ENCODE measurements at regions not wholly inside any gene's neighbourhood (a gene's known extent, or its start where the extent isn't known, plus 50 kb on each side); places are given as distances from the start of the nearest gene placed in this dataset.

DNA sequence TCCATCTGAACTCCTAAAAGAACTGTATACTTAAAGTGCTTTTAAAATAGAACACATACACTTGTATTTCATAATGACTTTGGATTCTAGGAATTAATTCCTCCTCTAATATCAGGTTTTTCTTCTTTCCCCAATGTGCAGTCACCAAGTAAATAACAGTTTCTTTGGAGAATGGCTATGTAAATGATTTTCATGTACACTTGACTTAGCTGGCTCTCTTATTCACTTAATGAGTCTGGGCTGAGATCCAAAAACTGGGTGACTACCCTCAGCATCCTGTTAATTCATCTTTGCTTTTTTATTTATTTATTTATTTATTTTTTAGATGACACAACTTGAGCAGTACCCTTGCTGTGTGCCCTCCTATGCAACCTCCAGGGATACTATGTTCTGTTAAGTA is 1003.7 kb downstream of the SLITRK1 start:
- no peak for TF ChIP-seq CHD1 (IDR thresholded peaks at IDR 0.05; ENCODE audit: low read depth, low read length)
- no peak for TF ChIP-seq POLR2A (IDR thresholded peaks at IDR 0.05; ENCODE audit: low read depth, low read length)
- TF ChIP-seq MAFK (IDR thresholded peaks at IDR 0.05; ENCODE audit: low read depth, low read length), result no peak
- TF ChIP-seq, protein P1, sequence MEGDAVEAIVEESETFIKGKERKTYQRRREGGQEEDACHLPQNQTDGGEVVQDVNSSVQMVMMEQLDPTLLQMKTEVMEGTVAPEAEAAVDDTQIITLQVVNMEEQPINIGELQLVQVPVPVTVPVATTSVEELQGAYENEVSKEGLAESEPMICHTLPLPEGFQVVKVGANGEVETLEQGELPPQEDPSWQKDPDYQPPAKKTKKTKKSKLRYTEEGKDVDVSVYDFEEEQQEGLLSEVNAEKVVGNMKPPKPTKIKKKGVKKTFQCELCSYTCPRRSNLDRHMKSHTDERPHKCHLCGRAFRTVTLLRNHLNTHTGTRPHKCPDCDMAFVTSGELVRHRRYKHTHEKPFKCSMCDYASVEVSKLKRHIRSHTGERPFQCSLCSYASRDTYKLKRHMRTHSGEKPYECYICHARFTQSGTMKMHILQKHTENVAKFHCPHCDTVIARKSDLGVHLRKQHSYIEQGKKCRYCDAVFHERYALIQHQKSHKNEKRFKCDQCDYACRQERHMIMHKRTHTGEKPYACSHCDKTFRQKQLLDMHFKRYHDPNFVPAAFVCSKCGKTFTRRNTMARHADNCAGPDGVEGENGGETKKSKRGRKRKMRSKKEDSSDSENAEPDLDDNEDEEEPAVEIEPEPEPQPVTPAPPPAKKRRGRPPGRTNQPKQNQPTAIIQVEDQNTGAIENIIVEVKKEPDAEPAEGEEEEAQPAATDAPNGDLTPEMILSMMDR (conservative IDR thresholded peaks at IDR 0.05; ENCODE audit: low read depth, low read length), result no peak
- no peak for TF ChIP-seq RCOR1 (IDR thresholded peaks at IDR 0.05; ENCODE audit: insufficient replicate concordance, low read length)
- TF ChIP-seq MAZ (IDR thresholded peaks at IDR 0.05; ENCODE audit: borderline replicate concordance, low read depth, low read length), result no peak
- TF ChIP-seq, protein P2, sequence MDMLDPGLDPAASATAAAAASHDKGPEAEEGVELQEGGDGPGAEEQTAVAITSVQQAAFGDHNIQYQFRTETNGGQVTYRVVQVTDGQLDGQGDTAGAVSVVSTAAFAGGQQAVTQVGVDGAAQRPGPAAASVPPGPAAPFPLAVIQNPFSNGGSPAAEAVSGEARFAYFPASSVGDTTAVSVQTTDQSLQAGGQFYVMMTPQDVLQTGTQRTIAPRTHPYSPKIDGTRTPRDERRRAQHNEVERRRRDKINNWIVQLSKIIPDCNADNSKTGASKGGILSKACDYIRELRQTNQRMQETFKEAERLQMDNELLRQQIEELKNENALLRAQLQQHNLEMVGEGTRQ (IDR thresholded peaks at IDR 0.05; ENCODE audit: low read depth, low read length), result no peak
- no peak for TF ChIP-seq MXI1 (IDR thresholded peaks at IDR 0.05; ENCODE audit: borderline replicate concordance, low read depth, low read length)
- TF ChIP-seq, protein P3, sequence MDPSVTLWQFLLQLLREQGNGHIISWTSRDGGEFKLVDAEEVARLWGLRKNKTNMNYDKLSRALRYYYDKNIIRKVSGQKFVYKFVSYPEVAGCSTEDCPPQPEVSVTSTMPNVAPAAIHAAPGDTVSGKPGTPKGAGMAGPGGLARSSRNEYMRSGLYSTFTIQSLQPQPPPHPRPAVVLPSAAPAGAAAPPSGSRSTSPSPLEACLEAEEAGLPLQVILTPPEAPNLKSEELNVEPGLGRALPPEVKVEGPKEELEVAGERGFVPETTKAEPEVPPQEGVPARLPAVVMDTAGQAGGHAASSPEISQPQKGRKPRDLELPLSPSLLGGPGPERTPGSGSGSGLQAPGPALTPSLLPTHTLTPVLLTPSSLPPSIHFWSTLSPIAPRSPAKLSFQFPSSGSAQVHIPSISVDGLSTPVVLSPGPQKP (IDR thresholded peaks at IDR 0.05; ENCODE audit: borderline replicate concordance, low read depth, low read length), result no peak
- TF ChIP-seq RAD21 (IDR thresholded peaks at IDR 0.05; ENCODE audit: low read length), result no peak
- no peak for TF ChIP-seq NFE2L2 (IDR thresholded peaks at IDR 0.05; ENCODE audit: low read depth, low read length)
- TF ChIP-seq FOS (IDR thresholded peaks at IDR 0.05; ENCODE audit: low read depth, low read length), result no peak
- no peak for TF ChIP-seq BHLHE40 (IDR thresholded peaks at IDR 0.05; ENCODE audit: low read depth, low read length)
- TF ChIP-seq RFX5 (IDR thresholded peaks at IDR 0.05; ENCODE audit: low read depth, low read length), result no peak
- TF ChIP-seq SMC3 (IDR thresholded peaks at IDR 0.05; ENCODE audit: low read depth, low read length), result no peak
- no peak for TF ChIP-seq CEBPB (IDR thresholded peaks at IDR 0.05; ENCODE audit: low read depth, low read length)
- H3K4ac ChIP-seq (ENCODE audit: low read depth, low read length), result no peak overlapping the region
- dilution Hi-C loops (cut with HindIII; ENCODE audit: low sequenced_read_pairs, unreplicated experiment), result no loop called here
- H4K8ac ChIP-seq (ENCODE audit: low read depth in 2 of 2, low read length in 2 of 2), result no peak overlapping the region
- no peak overlapping the region for H3K23ac ChIP-seq (ENCODE audit: low read depth, low read length)
- H3K4me1 ChIP-seq (ENCODE audit: control insufficient read depth, insufficient read depth, low read length), result no peaks in the 10 kb centered on the region
- no peaks in the 10 kb centered on the region for H4K20me1 ChIP-seq (ENCODE audit: insufficient read depth, low read length)
- intact Hi-C loops (cut with micrococcal nuclease), result no loop called here
- ATAC-seq (ENCODE audit: low read depth) (no peak), DNase-seq (no peak)
- H2BK5ac ChIP-seq (ENCODE audit: low read depth, low read length, poor library complexity, severe bottlenecking), result no peak overlapping the region
- H3K56ac ChIP-seq (ENCODE audit: extremely low read depth, insufficient read depth, low read length), result no peak overlapping the region
- no TSS peak for BruUV-seq (replicated peaks)
- no peak overlapping the region for H2AFZ ChIP-seq (replicated peaks; ENCODE audit: low read length, poor library complexity)
- H2BK120ac ChIP-seq (ENCODE audit: low read depth, low read length), result no peak overlapping the region
- in situ Hi-C loops (cut with MboI; ENCODE audit: low sequenced_read_pairs), result no loop called here
- H2AK5ac ChIP-seq (ENCODE audit: low read depth, low read length), result no peak overlapping the region
- no peak overlapping the region for H3K18ac ChIP-seq (ENCODE audit: low read depth, low read length)
- no peak overlapping the region for H3K4me2 ChIP-seq (ENCODE audit: low read depth, low read length)
- ChIA-PET POLR2A (ENCODE audit: unreplicated experiment) (no interaction called here), CTCF (interaction anchor here (0.7 kb wide), 1 partner anchor 403 kb away, joined by 3 read pairs; no protein-coding TSS in a partner anchor)
- no peak overlapping the region for H3K9ac ChIP-seq (ENCODE audit: low read depth, low read length)
- no peaks in the 10 kb centered on the region for H3K27me3 ChIP-seq (ENCODE audit: control insufficient read depth, insufficient read depth, low read length)
- H4K5ac ChIP-seq (ENCODE audit: low read depth, low read length), result no peak overlapping the region
- no peaks in the 10 kb centered on the region for H3K9me3 ChIP-seq (ENCODE audit: control insufficient read depth, insufficient read depth, low read length)
- no peak overlapping the region for H2BK15ac ChIP-seq (ENCODE audit: low read depth, low read length)
- no peaks in the 10 kb centered on the region for H3K79me1 ChIP-seq (ENCODE audit: low read depth in 1 of 2, low read length in 2 of 2)
- H3K4me3 ChIP-seq (ENCODE audit: insufficient read depth, low read depth, low read length), result no peak overlapping the region
- no peak overlapping the region for H4K91ac ChIP-seq (ENCODE audit: insufficient read depth, low read depth, low read length)
- H3K9me1 ChIP-seq (ENCODE audit: insufficient read depth, low read length), result no peaks in the 10 kb centered on the region
- H3K36me3 ChIP-seq (ENCODE audit: control insufficient read depth, insufficient read depth, low read length), result no peaks in the 10 kb centered on the region
- no peak overlapping the region for H3K27ac ChIP-seq (ENCODE audit: insufficient read depth, low read length)
- H2BK20ac ChIP-seq (ENCODE audit: low read depth, low read length), result no peak overlapping the region
- H3K14ac ChIP-seq (replicated peaks; ENCODE audit: low read depth, low read length), result no peak overlapping the region
- H2AK9ac ChIP-seq (replicated peaks; ENCODE audit: low read depth, low read length, poor library complexity), result no peak overlapping the region

Measured in IMR-90 (cell line).